HCT116 (cell line): ENCODE measurements at regions not wholly inside any gene's neighbourhood (a gene's known extent, or its start where the extent isn't known, plus 50 kb on each side); places are given as distances from the start of the nearest gene placed in this dataset.

Experiments used
- ATAC-seq: fragments of 200-7000 bp; cut with Tn5 transposase; 2 replicates; pipeline ENCODE4 v1.9.1; 2020; ENCODE audit warnings: mild to moderate bottlenecking, moderate library complexity
- BruUV-seq: library from RNA; stranded (reverse); fragments of 400-500 nt; replicated peaks from 2 replicates; lab custom pipeline; 2021; lab: Mats Ljungman, UMichigan
- CTCF ChIA-PET: fragments of 300-600 bp; sonication (Branson Sonifier 250); formaldehyde crosslinking; loops from one replicate; lab custom pipeline; 2021; ENCODE audit warnings: antibody characterized with exemption; lab: Charles Lee
- POLR2A ChIA-PET: fragments of 300-600, 350-600 bp; sonication (Branson Sonifier 250); formaldehyde crosslinking; loops from one replicate; lab custom pipeline; 2021; ENCODE audit warnings: antibody characterized with exemption; lab: Charles Lee
- RAD21 ChIA-PET, 2 experiments: fragments of 300-600 bp; sonication (Branson Sonifier 250); formaldehyde crosslinking; loops; one replicate each; lab custom pipeline; 2023; ENCODE audit warnings: low total read pairs in 2 of 2; ENCODE audit not compliant: uncharacterized antibody in 2 of 2, unreplicated experiment in 2 of 2, low non-redundant PET in 1 of 2; lab: Charles Lee
- DNase-seq: peaks from one replicate; pipeline ENCODE4 v3.0.0-alpha.2; 2010; ENCODE audit warnings: low read depth, low spot score
- H2AFZ ChIP-seq: fragments of 200-600 bp; shearing (Covaris generic), sonication (generic); 2 replicates; pipeline ENCODE4 v1.6.1; 2017; ENCODE audit warnings: low read depth, mixed run types, mixed read lengths, antibody characterized with exemption, low read length; ENCODE audit not compliant: poor library complexity, severe bottlenecking
- H3K27ac ChIP-seq: 2 replicates; pipeline ENCODE4 v1.5.1; 2012; ENCODE audit warnings: low read depth, low read length
- H3K27me3 ChIP-seq: fragments of 200-600 bp; sonication (generic); 2 replicates; pipeline ENCODE4 v1.6.1; 2016; ENCODE audit warnings: mixed run types, low read length, mixed read lengths; ENCODE audit not compliant: insufficient read depth
- H3K36me3 ChIP-seq, 2 experiments: fragments of 200-500 bp in 1 of 2; fragments of 200-600 bp in 1 of 2; sonication (Bioruptor generic) in 1 of 2; sonication (generic) in 1 of 2; 2 replicates each; pipeline versions ENCODE4 v1.5.1 to v1.6.1; 2014 to 2016; ENCODE audit warnings: low read length in 2 of 2, inconsistent platforms in 1 of 2, mixed read lengths in 1 of 2, mixed run types in 1 of 2; ENCODE audit not compliant: insufficient read depth in 2 of 2, control insufficient read depth in 1 of 2
- H3K4me1 ChIP-seq, 2 experiments: fragments of 200-600 bp in 1 of 2; sonication (generic) in 1 of 2; 2 replicates each; pipeline versions ENCODE4 v1.5.1 to v1.6.1; 2012 to 2017; ENCODE audit warnings: low read length in 2 of 2, inconsistent platforms in 1 of 2, mild to moderate bottlenecking in 1 of 2, mixed read lengths in 1 of 2, mixed run types in 1 of 2, moderate library complexity in 1 of 2; ENCODE audit not compliant: insufficient read depth in 2 of 2, control insufficient read depth in 1 of 2
- H3K4me2 ChIP-seq: fragments of 200-600 bp; sonication (generic); 2 replicates; pipeline ENCODE4 v1.6.1; 2017; ENCODE audit warnings: mixed run types, low read length, mixed read lengths
- H3K4me3 ChIP-seq, 2 experiments: fragments of 200-600 bp in 1 of 2; sonication (generic) in 1 of 2; replicated peaks in 1 of 2; 2 replicates each; pipeline ENCODE4 v1.5.1; 2011 to 2016; ENCODE audit warnings: low read length in 2 of 2, control low read depth in 1 of 2, low read depth in 1 of 2, mild to moderate bottlenecking in 1 of 2, mixed read lengths in 1 of 2, mixed run types in 1 of 2
- H3K79me2 ChIP-seq: fragments of 200-600 bp; sonication (generic); 2 replicates; pipeline ENCODE4 v1.6.1; 2017; ENCODE audit warnings: mild to moderate bottlenecking, mixed run types, low read length, moderate library complexity, mixed read lengths; ENCODE audit not compliant: insufficient read depth
- H3K9ac ChIP-seq: fragments of 200-600 bp; sonication (generic); 2 replicates; pipeline ENCODE4 v1.6.1; 2016; ENCODE audit warnings: low read length, mixed read lengths
- H3K9me2 ChIP-seq: fragments of 200-600 bp; sonication (generic), shearing (Covaris generic); 2 replicates; pipeline ENCODE4 v1.6.1; 2017; ENCODE audit warnings: mixed run types, mild to moderate bottlenecking, moderate library complexity; ENCODE audit not compliant: insufficient read depth
- H3K9me3 ChIP-seq, 2 experiments: fragments of 200-500 bp in 1 of 2; fragments of 200-600 bp in 1 of 2; sonication (Bioruptor generic) in 1 of 2; sonication (generic) in 1 of 2; 2 replicates each; pipeline ENCODE4 v1.6.1; 2014 to 2017; ENCODE audit warnings: low read length in 2 of 2, mixed read lengths in 2 of 2, inconsistent platforms in 1 of 2, low read depth in 1 of 2, mild to moderate bottlenecking in 1 of 2, mixed run types in 1 of 2, moderate library complexity in 1 of 2; ENCODE audit not compliant: control insufficient read depth in 1 of 2, insufficient read depth in 1 of 2
- H4K20me1 ChIP-seq: fragments of 200-600 bp; sonication (generic), shearing (Covaris generic); 2 replicates; pipeline ENCODE4 v1.6.1; 2017; ENCODE audit warnings: mixed run types, mild to moderate bottlenecking, moderate library complexity; ENCODE audit not compliant: insufficient read depth
- CBX3 ChIP-seq: IDR thresholded peaks from 2 replicates; pipeline ENCODE4 v1.6.1; 2012; ENCODE audit warnings: low read depth
- EGR1 ChIP-seq: IDR thresholded peaks from 2 replicates; pipeline ENCODE4 v1.6.1; 2012; ENCODE audit warnings: low read depth
- ELF1 ChIP-seq: IDR thresholded peaks from 2 replicates; pipeline ENCODE4 v1.6.1; 2012; ENCODE audit warnings: low read depth, borderline replicate concordance
- EZH2 ChIP-seq: fragments of 200-600 bp; sonication (generic); IDR thresholded peaks from 2 replicates; pipeline ENCODE4 v1.6.1; 2017; ENCODE audit warnings: antibody characterized with exemption, mixed run types
- EZH2phosphoT487 ChIP-seq: fragments of 200-600 bp; IDR thresholded peaks from 2 replicates; pipeline ENCODE4 v1.6.1; 2018; ENCODE audit warnings: antibody characterized with exemption, borderline replicate concordance
- FOSL1 ChIP-seq: IDR thresholded peaks from 2 replicates; pipeline ENCODE4 v1.6.1; 2012; ENCODE audit warnings: low read depth
- JUND ChIP-seq: IDR thresholded peaks from 2 replicates; pipeline ENCODE4 v1.6.1; 2012
- MAX ChIP-seq: IDR thresholded peaks from 2 replicates; pipeline ENCODE4 v1.6.1; 2012
- POLR2A ChIP-seq: IDR thresholded peaks from 2 replicates; pipeline ENCODE4 v1.7.0; 2011; ENCODE audit warnings: borderline replicate concordance; ENCODE audit not compliant: insufficient read depth, insufficient read length; ENCODE audit errors: extremely low read depth
- POLR2AphosphoS5 ChIP-seq: IDR thresholded peaks from 2 replicates; pipeline ENCODE4 v1.6.1; 2011; ENCODE audit warnings: mild to moderate bottlenecking, low read depth, low read length, moderate library complexity
- RAD21 ChIP-seq: IDR thresholded peaks from 2 replicates; pipeline ENCODE4 v1.6.1; 2012; ENCODE audit warnings: low read depth, mild to moderate bottlenecking
- REST ChIP-seq: IDR thresholded peaks from 2 replicates; pipeline ENCODE4 v1.6.1; 2012; ENCODE audit warnings: low read depth
- SIN3A ChIP-seq: IDR thresholded peaks from 2 replicates; pipeline ENCODE4 v1.6.1; 2012; ENCODE audit warnings: low read depth
- SRF ChIP-seq: IDR thresholded peaks from 2 replicates; pipeline ENCODE4 v1.6.1; 2012; ENCODE audit warnings: low read depth
- TCF7L2 ChIP-seq: IDR thresholded peaks from 2 replicates; pipeline ENCODE4 v1.7.0; 2011; ENCODE audit warnings: borderline replicate concordance, inconsistent platforms; ENCODE audit not compliant: insufficient read depth, insufficient read length; ENCODE audit errors: extremely low read depth
- YY1 ChIP-seq: IDR thresholded peaks from 2 replicates; pipeline ENCODE4 v1.6.1; 2011; ENCODE audit warnings: low read length, low read depth, moderate library complexity, mild to moderate bottlenecking; ENCODE audit not compliant: insufficient replicate concordance; ENCODE audit errors: extremely low read depth
- ZNF274 ChIP-seq: fragments of 200-500 bp; sonication (Bioruptor generic); IDR thresholded peaks from 2 replicates; pipeline ENCODE4 v1.6.1; 2014; ENCODE audit warnings: mild to moderate bottlenecking, low read depth, low read length, inconsistent platforms
- intact Hi-C: fragments of 100-400 bp; cut with micrococcal nuclease; formaldehyde crosslinking; loops from 2 replicates; pipeline ENCODE4 v1.10.0; 2022

GRCh38 chr11:69587454-69588090 is 53.4 kb upstream of the CCND1 start:
- peak; percentile 23 for DNase-seq
- Histone ChIP-seq H3K4me3 (no peak overlapping the region), H2AFZ (no peak overlapping the region), H3K9me3 (no peaks in the 10 kb centered on the region), H3K9ac (no peak overlapping the region), H3K4me2 (peak overlapping the region; percentile 26; the same call in 1 of the 2 replicates), H3K27ac (no peak overlapping the region), H4K20me1 (no peaks in the 10 kb centered on the region), H3K9me2 (no peaks in the 10 kb centered on the region), H3K4me1 (peaks cover 0 to 20% of the 10 kb centered on the region in 2 experiments; a peak in 2 of 4 replicates), H3K79me2 (no peaks in the 10 kb centered on the region), H3K27me3 (no peaks in the 10 kb centered on the region), H3K36me3 (no peaks in the 10 kb centered on the region)
- peak; percentile 70 for ATAC-seq
- POLR2A ChIA-PET, result no interaction called here
- RAD21 ChIA-PET, result no interaction called here
- CTCF ChIA-PET, result interaction anchor here (0.9 kb wide), 1 partner anchor 92 kb away, joined by 3 read pairs; no protein-coding TSS in a partner anchor
- BruUV-seq, result no TSS peak
- TF ChIP-seq EGR1 (no peak), RAD21 (peak; percentile 35; the same call in 1 of the 2 replicates), JUND (0 out of 2 replicates have a peak, but pooled peaks have one; percentile 12), YY1 (no peak)
- intact Hi-C loops, result no loop called here

DNA sequence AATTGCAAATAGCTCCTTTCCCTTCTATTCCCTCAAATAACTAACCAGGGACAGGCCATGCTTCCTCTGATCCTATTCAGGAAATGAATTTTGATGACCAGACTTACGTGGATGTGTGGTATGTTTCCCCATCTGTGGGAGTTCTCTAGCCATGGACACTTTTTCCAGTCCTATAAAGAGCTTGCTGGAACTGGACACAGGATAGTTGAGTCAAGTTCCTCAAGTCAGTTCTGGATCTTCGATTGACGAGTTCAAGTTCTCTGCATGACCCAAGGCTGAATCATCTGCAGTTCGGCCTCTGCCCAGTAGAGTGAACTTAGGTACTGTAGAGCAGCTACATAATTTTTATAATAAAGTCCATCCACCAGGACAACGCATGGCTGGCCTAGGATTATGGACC is 52.7 kb upstream of the CCND1 start:
- ChIA-PET POLR2A (no interaction called here), CTCF (interaction anchor here (0.7 to 1.6 kb wide), 4 partner anchors 15 to 93 kb away, joined by 3 to 5 read pairs (median 3); no protein-coding TSS in a partner anchor), RAD21 (no interaction called here)
- Histone ChIP-seq H2AFZ (peak overlapping the region; percentile 86), H3K27ac (no peak overlapping the region), H3K9ac (no peak overlapping the region), H3K4me2 (peak overlapping the region; percentile 26), H3K9me2 (no peaks in the 10 kb centered on the region), H3K36me3 (no peaks in the 10 kb centered on the region), H3K4me3 (no peak overlapping the region), H3K79me2 (no peaks in the 10 kb centered on the region), H3K9me3 (no peaks in the 10 kb centered on the region), H3K4me1 (peaks cover 0 to 20% of the 10 kb centered on the region in 2 experiments; a peak in 2 of 4 replicates), H4K20me1 (no peaks in the 10 kb centered on the region), H3K27me3 (no peaks in the 10 kb centered on the region)
- intact Hi-C loops, result no loop called here
- ATAC-seq (peak; percentile 96), DNase-seq (peak; percentile 54)
- no TSS peak for BruUV-seq
- no peak for TF ChIP-seq SRF
- TF ChIP-seq YY1, result no peak
- no peak for TF ChIP-seq ZNF274
- no peak for TF ChIP-seq EZH2
- TF ChIP-seq ELF1, result no peak
- TF ChIP-seq EZH2phosphoT487, result no peak
- peak; percentile 2; the same call in 1 of the 2 replicates for TF ChIP-seq MAX
- no peak for TF ChIP-seq TCF7L2
- no peak for TF ChIP-seq POLR2AphosphoS5
- TF ChIP-seq JUND, result no peak
- TF ChIP-seq FOSL1, result peak; percentile 14; the same call in 1 of the 2 replicates
- TF ChIP-seq POLR2A, result no peak
- TF ChIP-seq CBX3, result no peak; the same call in 1 of the 2 replicates
- TF ChIP-seq SIN3A, result no peak
- no peak for TF ChIP-seq REST
